Stimulated activated CD8-positive, alpha-beta memory T cell treated with anti-CD3 and anti-CD28 coated beads, Interleukin-4, amount 100 ng/mL, for 48 hours (primary cell): ENCODE measurements at regions not wholly inside any gene's neighbourhood (a gene's known extent, or its start where the extent isn't known, plus 50 kb on each side); places are given as distances from the start of the nearest gene placed in this dataset.
"Not testable (repeated sequence)": the region's sequence is repeated elsewhere in the genome, so short reads cannot be mapped to it uniquely, and the experiment has no call there.

Experiments used
- DNase-seq: peaks from one replicate; pipeline ENCODE4 v3.0.0-alpha.2; 2020

GRCh38 chr12:97005174-97005573 is 98.1 kb downstream of the NEDD1 start:
- no peak for DNase-seq

- DNase-seq = no peak
These were observed 98.6 kb downstream of the NEDD1 start for GRCh38 chr12:97005646-97006045.

GRCh38 chr12:97006585-97006984 is 99.5 kb downstream of the NEDD1 start:
- DNase-seq = no peak

- DNase-seq = no peak
These were observed 109.1 kb downstream of the NEDD1 start for GRCh38 chr12:97016163-97016562.

GRCh38 chr12:97017213-97017612 is 110.2 kb downstream of the NEDD1 start:
- DNase-seq = no peak

GRCh38 chr12:97022536-97023230 is 115.6 kb downstream of the NEDD1 start:
- no peak for DNase-seq

GRCh38 chr12:97024393-97024792 is 117.3 kb downstream of the NEDD1 start:
- DNase-seq = no peak

- DNase-seq = no peak
These were observed 119.8 kb downstream of the NEDD1 start for GRCh38 chr12:97026901-97027300.

- DNase-seq = no peak
These were observed 120.4 kb downstream of the NEDD1 start for GRCh38 chr12:97027482-97027881.

- no peak for DNase-seq
These were observed 131.1 kb downstream of the NEDD1 start for GRCh38 chr12:97038131-97038530.

- no peak for DNase-seq
These were observed 131.8 kb downstream of the NEDD1 start for GRCh38 chr12:97038834-97039233.

GRCh38 chr12:97046901-97047300 is 139.8 kb downstream of the NEDD1 start:
- DNase-seq = no peak

GRCh38 chr12:97047361-97047760 is 140.3 kb downstream of the NEDD1 start:
- no peak for DNase-seq

GRCh38 chr12:97048421-97049035 is 141.5 kb downstream of the NEDD1 start:
- no peak for DNase-seq

GRCh38 chr12:97050509-97050908 is 143.5 kb downstream of the NEDD1 start:
- DNase-seq = no peak

GRCh38 chr12:97051341-97051740 is 144.3 kb downstream of the NEDD1 start:
- DNase-seq = no peak

- no peak for DNase-seq
These were observed 154.1 kb downstream of the NEDD1 start for GRCh38 chr12:97061171-97061570.

- no peak for DNase-seq
These were observed 156.4 kb downstream of the NEDD1 start for GRCh38 chr12:97063292-97063935.

- no peak for DNase-seq
These were observed 168.3 kb downstream of the NEDD1 start for GRCh38 chr12:97075161-97075933.

- DNase-seq = no peak
These were observed 169.0 kb downstream of the NEDD1 start for GRCh38 chr12:97075934-97076630.

GRCh38 chr12:97076912-97077311 is 169.9 kb downstream of the NEDD1 start:
- not testable (repeated sequence) for DNase-seq

- no peak for DNase-seq
These were observed 175.0 kb downstream of the NEDD1 start for GRCh38 chr12:97082029-97082428.

GRCh38 chr12:97093187-97093683 is 186.2 kb downstream of the NEDD1 start:
- no peak for DNase-seq
